SH-SY5Y (cell line): ENCODE measurements at regions not wholly inside any gene's neighbourhood (a gene's known extent, or its start where the extent isn't known, plus 50 kb on each side); places are given as distances from the start of the nearest gene placed in this dataset.

Source experiments
- GATA2 ChIP-seq: IDR thresholded peaks from 2 replicates; pipeline ENCODE4 v1.6.1; 2011; ENCODE audit warnings: mild to moderate bottlenecking, low read depth, low read length
- GATA3 ChIP-seq: IDR thresholded peaks from 2 replicates; pipeline ENCODE4 v1.6.1; 2011; ENCODE audit warnings: low read depth, mild to moderate bottlenecking, low read length, moderate library complexity

- TF ChIP-seq GATA3 (no peak), GATA2 (no peak)
Observed at GRCh38 chr4:164383358-164384220, 370.3 kb upstream of the SMIM31 start.
